Ishikawa (cell line): ENCODE measurements at regions not wholly inside any gene's neighbourhood (a gene's known extent, or its start where the extent isn't known, plus 50 kb on each side); places are given as distances from the start of the nearest gene placed in this dataset.

Experiments used
- CEBPB ChIP-seq: IDR thresholded peaks from 2 replicates; pipeline ENCODE4 v1.6.1; 2012
- CREB1 ChIP-seq: IDR thresholded peaks from 2 replicates; pipeline ENCODE4 v1.6.1; 2012; ENCODE audit warnings: low read depth
- EGR1 ChIP-seq: IDR thresholded peaks from 2 replicates; pipeline ENCODE4 v1.6.1; 2012
- EP300 ChIP-seq: IDR thresholded peaks from 2 replicates; pipeline ENCODE4 v1.6.1; 2012; ENCODE audit warnings: borderline replicate concordance
- FOXM1 ChIP-seq: IDR thresholded peaks from 2 replicates; pipeline ENCODE4 v1.6.1; 2012; ENCODE audit warnings: low read depth, borderline replicate concordance
- NFIC ChIP-seq: IDR thresholded peaks from 2 replicates; pipeline ENCODE4 v1.6.1; 2012
- RAD21 ChIP-seq: IDR thresholded peaks from 2 replicates; pipeline ENCODE4 v1.6.1; 2012; ENCODE audit warnings: low read depth
- TAF1 ChIP-seq: IDR thresholded peaks from 2 replicates; pipeline ENCODE4 v1.6.1; 2012; ENCODE audit warnings: low read depth, mild to moderate bottlenecking
- TCF12 ChIP-seq: IDR thresholded peaks from 2 replicates; pipeline ENCODE4 v1.6.1; 2012; ENCODE audit warnings: low read depth
- TEAD4 ChIP-seq: IDR thresholded peaks from 2 replicates; pipeline ENCODE4 v1.6.1; 2012
- YY1 ChIP-seq: IDR thresholded peaks from 2 replicates; pipeline ENCODE4 v1.6.1; 2012; ENCODE audit warnings: low read depth
- ZBTB7A ChIP-seq: IDR thresholded peaks from 2 replicates; pipeline ENCODE4 v1.6.1; 2012; ENCODE audit warnings: low read depth
- TF ChIP-seq, protein P1 (sequence below): IDR thresholded peaks from 2 replicates; pipeline ENCODE4 v1.6.1; 2012
- TF ChIP-seq, protein P2 (sequence below): IDR thresholded peaks from 2 replicates; pipeline ENCODE4 v1.6.1; 2012; ENCODE audit warnings: low read depth, mild to moderate bottlenecking
- TF ChIP-seq, protein P3 (sequence below): IDR thresholded peaks from 2 replicates; pipeline ENCODE4 v1.6.1; 2012

DNA sequence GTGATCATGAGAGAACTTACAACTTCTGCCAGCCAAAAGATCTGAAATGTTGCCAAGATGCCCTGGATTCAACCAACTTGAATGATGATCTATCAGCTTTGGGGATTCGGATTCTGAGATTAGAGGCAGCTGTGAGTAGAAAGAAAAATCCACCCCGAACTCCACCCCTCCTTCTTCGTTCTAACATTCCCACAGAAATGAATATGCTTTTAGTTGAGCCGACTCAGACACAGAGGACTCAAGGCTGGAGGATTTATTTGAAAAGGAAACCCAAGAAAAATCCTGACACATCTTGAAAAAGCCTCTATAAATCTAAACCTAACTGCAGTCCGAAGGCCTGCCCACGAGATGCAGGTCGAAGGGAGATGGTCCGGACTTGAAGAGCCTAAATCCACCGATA lies 275.0 kb downstream of the GAS1 start:
- TF ChIP-seq, protein P1, sequence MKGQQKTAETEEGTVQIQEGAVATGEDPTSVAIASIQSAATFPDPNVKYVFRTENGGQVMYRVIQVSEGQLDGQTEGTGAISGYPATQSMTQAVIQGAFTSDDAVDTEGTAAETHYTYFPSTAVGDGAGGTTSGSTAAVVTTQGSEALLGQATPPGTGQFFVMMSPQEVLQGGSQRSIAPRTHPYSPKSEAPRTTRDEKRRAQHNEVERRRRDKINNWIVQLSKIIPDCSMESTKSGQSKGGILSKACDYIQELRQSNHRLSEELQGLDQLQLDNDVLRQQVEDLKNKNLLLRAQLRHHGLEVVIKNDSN = no peak
- TF ChIP-seq, protein P2, sequence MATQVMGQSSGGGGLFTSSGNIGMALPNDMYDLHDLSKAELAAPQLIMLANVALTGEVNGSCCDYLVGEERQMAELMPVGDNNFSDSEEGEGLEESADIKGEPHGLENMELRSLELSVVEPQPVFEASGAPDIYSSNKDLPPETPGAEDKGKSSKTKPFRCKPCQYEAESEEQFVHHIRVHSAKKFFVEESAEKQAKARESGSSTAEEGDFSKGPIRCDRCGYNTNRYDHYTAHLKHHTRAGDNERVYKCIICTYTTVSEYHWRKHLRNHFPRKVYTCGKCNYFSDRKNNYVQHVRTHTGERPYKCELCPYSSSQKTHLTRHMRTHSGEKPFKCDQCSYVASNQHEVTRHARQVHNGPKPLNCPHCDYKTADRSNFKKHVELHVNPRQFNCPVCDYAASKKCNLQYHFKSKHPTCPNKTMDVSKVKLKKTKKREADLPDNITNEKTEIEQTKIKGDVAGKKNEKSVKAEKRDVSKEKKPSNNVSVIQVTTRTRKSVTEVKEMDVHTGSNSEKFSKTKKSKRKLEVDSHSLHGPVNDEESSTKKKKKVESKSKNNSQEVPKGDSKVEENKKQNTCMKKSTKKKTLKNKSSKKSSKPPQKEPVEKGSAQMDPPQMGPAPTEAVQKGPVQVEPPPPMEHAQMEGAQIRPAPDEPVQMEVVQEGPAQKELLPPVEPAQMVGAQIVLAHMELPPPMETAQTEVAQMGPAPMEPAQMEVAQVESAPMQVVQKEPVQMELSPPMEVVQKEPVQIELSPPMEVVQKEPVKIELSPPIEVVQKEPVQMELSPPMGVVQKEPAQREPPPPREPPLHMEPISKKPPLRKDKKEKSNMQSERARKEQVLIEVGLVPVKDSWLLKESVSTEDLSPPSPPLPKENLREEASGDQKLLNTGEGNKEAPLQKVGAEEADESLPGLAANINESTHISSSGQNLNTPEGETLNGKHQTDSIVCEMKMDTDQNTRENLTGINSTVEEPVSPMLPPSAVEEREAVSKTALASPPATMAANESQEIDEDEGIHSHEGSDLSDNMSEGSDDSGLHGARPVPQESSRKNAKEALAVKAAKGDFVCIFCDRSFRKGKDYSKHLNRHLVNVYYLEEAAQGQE = no peak
- TF ChIP-seq ZBTB7A = no peak
- no peak for TF ChIP-seq NFIC
- no peak for TF ChIP-seq CEBPB
- TF ChIP-seq TCF12 = no peak
- no peak for TF ChIP-seq TAF1
- TF ChIP-seq RAD21 = no peak
- TF ChIP-seq YY1 = no peak
- TF ChIP-seq EP300 = no peak
- no peak for TF ChIP-seq CREB1
- TF ChIP-seq EGR1 = no peak
- TF ChIP-seq TEAD4 = no peak
- TF ChIP-seq FOXM1 = no peak
- TF ChIP-seq, protein P3, sequence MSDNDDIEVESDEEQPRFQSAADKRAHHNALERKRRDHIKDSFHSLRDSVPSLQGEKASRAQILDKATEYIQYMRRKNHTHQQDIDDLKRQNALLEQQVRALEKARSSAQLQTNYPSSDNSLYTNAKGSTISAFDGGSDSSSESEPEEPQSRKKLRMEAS = no peak

DNA sequence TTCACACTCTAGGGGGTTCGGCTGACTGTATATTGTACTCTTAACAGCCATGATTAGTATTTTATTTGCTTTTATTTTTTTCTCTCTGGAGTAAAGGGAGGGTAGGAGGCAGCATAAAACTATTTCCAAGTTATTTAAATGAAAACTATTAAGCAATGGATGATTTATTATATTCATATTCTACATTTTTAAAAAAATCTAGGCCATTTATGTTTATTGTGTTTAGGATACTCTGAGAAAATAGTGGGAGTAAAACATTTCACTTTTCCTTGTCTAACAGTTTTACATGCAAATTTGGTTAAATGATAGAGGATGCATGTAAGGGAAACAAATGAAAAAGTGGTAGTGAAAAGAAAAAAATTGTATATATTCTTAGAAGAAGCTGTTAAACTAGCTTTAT lies 276.3 kb downstream of the GAS1 start:
- TF ChIP-seq, protein P1 = no peak
- TF ChIP-seq ZBTB7A (no peak), NFIC (no peak), TAF1 (no peak), EGR1 (no peak), YY1 (no peak), EP300 (no peak), RAD21 (no peak), CEBPB (no peak), FOXM1 (no peak), CREB1 (no peak), TEAD4 (no peak), TCF12 (no peak)
- TF ChIP-seq, protein P3 = no peak
- TF ChIP-seq, protein P2 = no peak

DNA sequence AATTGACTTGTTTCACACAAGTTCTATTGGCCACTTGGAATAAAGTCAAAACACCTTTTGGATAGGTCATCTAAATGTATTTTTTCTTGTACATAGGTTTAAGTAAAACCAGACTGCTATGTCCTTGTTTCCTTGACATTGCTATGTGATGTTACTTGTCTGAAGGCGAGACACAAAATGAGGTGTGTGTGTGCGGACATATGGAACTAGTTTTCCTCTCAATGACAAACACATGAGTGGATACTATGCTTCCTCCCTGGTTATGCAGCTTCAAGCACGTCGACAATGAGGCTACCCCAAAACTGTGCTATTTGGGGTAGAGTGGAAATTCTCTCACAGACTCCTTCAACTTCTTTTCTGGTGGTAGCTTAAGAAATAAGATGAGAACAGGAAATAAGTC lies 276.8 kb downstream of the GAS1 start:
- TF ChIP-seq TEAD4 (no peak), RAD21 (no peak), YY1 (no peak), CEBPB (no peak), TAF1 (no peak), FOXM1 (no peak), EGR1 (no peak)
- TF ChIP-seq, protein P2 = no peak
- TF ChIP-seq, protein P1 = no peak

DNA sequence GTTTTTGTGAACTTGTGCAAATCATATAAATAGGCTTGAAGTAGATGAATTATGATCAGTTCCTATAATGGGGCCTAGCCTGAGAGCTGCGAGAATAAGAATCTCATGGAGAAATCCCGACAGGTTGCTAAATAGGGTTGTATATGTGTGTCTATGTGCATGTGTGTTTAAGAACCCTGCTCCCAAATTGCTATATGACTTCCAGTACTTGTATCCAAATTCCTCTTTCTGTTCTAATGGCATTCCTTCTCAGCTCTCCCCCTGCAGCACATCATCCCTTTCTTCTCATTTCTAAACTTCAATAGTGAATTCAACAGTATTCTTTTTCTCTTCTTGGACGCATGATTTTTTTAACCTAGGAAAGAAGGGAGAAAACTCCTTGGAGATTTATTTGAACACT lies 277.2 kb downstream of the GAS1 start:
- no peak for TF ChIP-seq YY1
- TF ChIP-seq CREB1 = no peak
- no peak for TF ChIP-seq FOXM1
- no peak for TF ChIP-seq EP300
- no peak for TF ChIP-seq CEBPB
- TF ChIP-seq, protein P2 = no peak
- TF ChIP-seq TCF12 = no peak
- no peak for TF ChIP-seq TEAD4
- no peak for TF ChIP-seq NFIC
- no peak for TF ChIP-seq ZBTB7A
- TF ChIP-seq RAD21 = no peak
- no peak for TF ChIP-seq TAF1
